Immature natural killer cell (primary cell): ENCODE measurements at regions not wholly inside any gene's neighbourhood (a gene's known extent, or its start where the extent isn't known, plus 50 kb on each side); places are given as distances from the start of the nearest gene placed in this dataset.

Experiments used
- DNase-seq, 3 donors: peaks; one replicate each; pipeline ENCODE4 v3.0.0; 2022; ENCODE audit warnings: mixed read lengths in 1 of 3
- H3K27ac Mint-ChIP-seq, 6 donors: one replicate each; pipeline ENCODE4 v1.8.0; 2020; ENCODE audit warnings: mixed read lengths in 6 of 6, mild to moderate bottlenecking in 5 of 6, inconsistent platforms in 4 of 6, moderate library complexity in 3 of 6
- H3K27me3 Mint-ChIP-seq, 3 donors: one replicate each; pipeline ENCODE4 v1.8.0; 2020 to 2021; ENCODE audit warnings: low read depth in 3 of 3, mild to moderate bottlenecking in 3 of 3, mixed read lengths in 3 of 3, moderate library complexity in 3 of 3, inconsistent platforms in 1 of 3
- H3K36me3 Mint-ChIP-seq, 3 donors: one replicate each; pipeline ENCODE4 v1.8.0; 2020; ENCODE audit warnings: mixed read lengths in 3 of 3, inconsistent platforms in 2 of 3, mild to moderate bottlenecking in 2 of 3
- H3K4me1 Mint-ChIP-seq, 2 donors: one replicate each; pipeline ENCODE4 v1.8.0; 2020; ENCODE audit warnings: inconsistent platforms in 2 of 2, mild to moderate bottlenecking in 2 of 2, mixed read lengths in 2 of 2, moderate library complexity in 1 of 2
- H3K4me3 Mint-ChIP-seq, 5 donors: one replicate each; pipeline ENCODE4 v1.8.0; 2020; ENCODE audit warnings: mild to moderate bottlenecking in 5 of 5, mixed read lengths in 5 of 5, inconsistent platforms in 3 of 5, moderate library complexity in 3 of 5
- H3K9me3 Mint-ChIP-seq, 6 donors: one replicate each; pipeline ENCODE4 v1.8.0; 2020; ENCODE audit warnings: mild to moderate bottlenecking in 6 of 6, mixed read lengths in 6 of 6, inconsistent platforms in 4 of 6, moderate library complexity in 3 of 6

- H3K4me3 Mint-ChIP-seq = no peak overlapping the region
- H3K4me1 Mint-ChIP-seq = no peaks in the 10 kb centered on the region
- no peaks in the 10 kb centered on the region for H3K9me3 Mint-ChIP-seq
- H3K27ac Mint-ChIP-seq = no peak overlapping the region
- H3K27me3 Mint-ChIP-seq = peaks cover 1 to 7% (median 4%) of the 10 kb centered on the region in 3 donors
- no peak for DNase-seq
- no peaks in the 10 kb centered on the region for H3K36me3 Mint-ChIP-seq
These were observed 202.7 kb upstream of the LRIG1 start for GRCh38 chr3:66703501-66703900.

GRCh38 chr3:66705076-66705475 lies 204.3 kb upstream of the LRIG1 start:
- no peaks in the 10 kb centered on the region for H3K36me3 Mint-ChIP-seq
- no peak overlapping the region for H3K27ac Mint-ChIP-seq
- peaks cover 6 to 11% (median 8%) of the 10 kb centered on the region in 3 donors for H3K27me3 Mint-ChIP-seq
- no peak overlapping the region for H3K4me3 Mint-ChIP-seq
- no peak for DNase-seq
- no peaks in the 10 kb centered on the region for H3K4me1 Mint-ChIP-seq
- no peaks in the 10 kb centered on the region for H3K9me3 Mint-ChIP-seq

- DNase-seq = no peak
- peaks cover 4 to 11% (median 8%) of the 10 kb centered on the region in 3 donors for H3K27me3 Mint-ChIP-seq
- no peaks in the 10 kb centered on the region for H3K36me3 Mint-ChIP-seq
- H3K4me1 Mint-ChIP-seq = no peaks in the 10 kb centered on the region
- H3K27ac Mint-ChIP-seq = no peak overlapping the region
- no peak overlapping the region for H3K4me3 Mint-ChIP-seq
- H3K9me3 Mint-ChIP-seq = no peaks in the 10 kb centered on the region
These were observed 206.1 kb upstream of the LRIG1 start for GRCh38 chr3:66706890-66707289.

GRCh38 chr3:66709532-66709931 lies 208.7 kb upstream of the LRIG1 start:
- DNase-seq = no peak
- Mint-ChIP-seq H3K27me3 (peaks cover 5 to 11% (median 8%) of the 10 kb centered on the region in 3 donors), H3K4me3 (no peak overlapping the region), H3K9me3 (no peaks in the 10 kb centered on the region), H3K4me1 (no peaks in the 10 kb centered on the region), H3K27ac (no peak overlapping the region), H3K36me3 (no peaks in the 10 kb centered on the region)

- no peaks in the 10 kb centered on the region for H3K4me1 Mint-ChIP-seq
- H3K4me3 Mint-ChIP-seq = no peak overlapping the region
- no peak overlapping the region for H3K27ac Mint-ChIP-seq
- H3K27me3 Mint-ChIP-seq = peaks cover 4 to 9% (median 5%) of the 10 kb centered on the region in 3 donors
- no peaks in the 10 kb centered on the region for H3K36me3 Mint-ChIP-seq
- H3K9me3 Mint-ChIP-seq = no peaks in the 10 kb centered on the region
- DNase-seq = no peak
These were observed 211.4 kb upstream of the LRIG1 start for GRCh38 chr3:66712210-66712609.

- Mint-ChIP-seq H3K27ac (no peak overlapping the region), H3K27me3 (peaks cover 4 to 11% (median 5%) of the 10 kb centered on the region in 3 donors), H3K36me3 (no peaks in the 10 kb centered on the region), H3K9me3 (no peaks in the 10 kb centered on the region), H3K4me1 (no peaks in the 10 kb centered on the region), H3K4me3 (no peak overlapping the region)
- DNase-seq = no peak
These were observed 213.1 kb upstream of the LRIG1 start for GRCh38 chr3:66713921-66714320.

- H3K36me3 Mint-ChIP-seq = no peaks in the 10 kb centered on the region
- no peaks in the 10 kb centered on the region for H3K4me1 Mint-ChIP-seq
- H3K9me3 Mint-ChIP-seq = no peaks in the 10 kb centered on the region
- peaks cover 2 to 5% (median 2%) of the 10 kb centered on the region in 3 donors for H3K27me3 Mint-ChIP-seq
- no peak overlapping the region for H3K4me3 Mint-ChIP-seq
- DNase-seq = no peak
- H3K27ac Mint-ChIP-seq = no peak overlapping the region
These were observed 215.0 kb upstream of the LRIG1 start for GRCh38 chr3:66715806-66716205.

- peaks cover 2 to 5% (median 2%) of the 10 kb centered on the region in 3 donors for H3K27me3 Mint-ChIP-seq
- H3K27ac Mint-ChIP-seq = no peak overlapping the region
- no peak for DNase-seq
- H3K4me3 Mint-ChIP-seq = no peak overlapping the region
- no peaks in the 10 kb centered on the region for H3K36me3 Mint-ChIP-seq
- H3K4me1 Mint-ChIP-seq = no peaks in the 10 kb centered on the region
- H3K9me3 Mint-ChIP-seq = no peaks in the 10 kb centered on the region
These were observed 217.0 kb upstream of the LRIG1 start for GRCh38 chr3:66717806-66718205.

GRCh38 chr3:66719796-66720356 lies 219.1 kb upstream of the LRIG1 start:
- Mint-ChIP-seq H3K4me3 (no peak overlapping the region), H3K27ac (no peak overlapping the region), H3K9me3 (no peaks in the 10 kb centered on the region), H3K4me1 (no peaks in the 10 kb centered on the region), H3K27me3 (peaks cover 4 to 7% (median 5%) of the 10 kb centered on the region in 3 donors), H3K36me3 (no peaks in the 10 kb centered on the region)
- DNase-seq = no peak

GRCh38 chr3:66720508-66720907 lies 219.7 kb upstream of the LRIG1 start:
- Mint-ChIP-seq H3K27me3 (peaks cover 4 to 7% (median 5%) of the 10 kb centered on the region in 3 donors), H3K36me3 (no peaks in the 10 kb centered on the region), H3K27ac (no peak overlapping the region), H3K4me3 (no peak overlapping the region), H3K4me1 (no peaks in the 10 kb centered on the region), H3K9me3 (no peaks in the 10 kb centered on the region)
- no peak for DNase-seq

- Mint-ChIP-seq H3K4me1 (no peaks in the 10 kb centered on the region), H3K27ac (no peak overlapping the region), H3K9me3 (no peaks in the 10 kb centered on the region), H3K4me3 (no peak overlapping the region), H3K36me3 (no peaks in the 10 kb centered on the region), H3K27me3 (peaks cover 2 to 7% (median 4%) of the 10 kb centered on the region in 3 donors)
- DNase-seq = no peak
These were observed 221.9 kb upstream of the LRIG1 start for GRCh38 chr3:66722675-66723074.

- Mint-ChIP-seq H3K27me3 (peaks cover 0 to 7% (median 4%) of the 10 kb centered on the region in 3 donors), H3K27ac (no peak overlapping the region), H3K36me3 (no peaks in the 10 kb centered on the region), H3K4me3 (no peak overlapping the region), H3K4me1 (no peaks in the 10 kb centered on the region), H3K9me3 (no peaks in the 10 kb centered on the region)
- DNase-seq = no peak
These were observed 222.4 kb upstream of the LRIG1 start for GRCh38 chr3:66723231-66723630.

- H3K4me1 Mint-ChIP-seq = no peaks in the 10 kb centered on the region
- H3K36me3 Mint-ChIP-seq = no peaks in the 10 kb centered on the region
- H3K27me3 Mint-ChIP-seq = peaks cover 0 to 4% (median 3%) of the 10 kb centered on the region in 3 donors
- DNase-seq = no peak
- no peaks in the 10 kb centered on the region for H3K9me3 Mint-ChIP-seq
- no peak overlapping the region for H3K27ac Mint-ChIP-seq
- H3K4me3 Mint-ChIP-seq = no peak overlapping the region
These were observed 229.0 kb upstream of the LRIG1 start for GRCh38 chr3:66729687-66730393.

- Mint-ChIP-seq H3K4me3 (no peak overlapping the region), H3K4me1 (no peaks in the 10 kb centered on the region), H3K9me3 (no peaks in the 10 kb centered on the region), H3K36me3 (no peaks in the 10 kb centered on the region), H3K27me3 (peaks cover 0 to 6% (median 4%) of the 10 kb centered on the region in 3 donors), H3K27ac (no peak overlapping the region)
- no peak for DNase-seq
These were observed 238.0 kb upstream of the LRIG1 start for GRCh38 chr3:66738625-66739365.
